Activated CD4-positive, alpha-beta T cell treated with anti-CD3 and anti-CD28 coated beads, Interleukin-2, Interleukin-6, amounts not matched to agents 100 ng/mL and 50 ng/mL, durations not matched to agents 16 hours and 8 hours (primary cell): ENCODE measurements at regions not wholly inside any gene's neighbourhood (a gene's known extent, or its start where the extent isn't known, plus 50 kb on each side); places are given as distances from the start of the nearest gene placed in this dataset.
"Not testable (repeated sequence)": the region's sequence is repeated elsewhere in the genome, so short reads cannot be mapped to it uniquely, and the experiment has no call there.

ENCODE experiments used
- DNase-seq: peaks from one replicate; pipeline ENCODE4 v3.0.0-alpha.2; 2020

GRCh38 chr11:115665175-115665821 is 161.1 kb upstream of the CADM1 start:
- DNase-seq: no peak

GRCh38 chr11:115664313-115664712 is 160.1 kb upstream of the CADM1 start:
- no peak for DNase-seq

GRCh38 chr11:115663790-115664189 is 159.6 kb upstream of the CADM1 start:
- DNase-seq: no peak

- DNase-seq: no peak
Observed at GRCh38 chr11:115660030-115660805, 156.0 kb upstream of the CADM1 start.

- no peak for DNase-seq
Observed at GRCh38 chr11:115659061-115659963, 155.1 kb upstream of the CADM1 start.

GRCh38 chr11:115657586-115657985 is 153.4 kb upstream of the CADM1 start:
- DNase-seq: no peak

- no peak for DNase-seq
Observed at GRCh38 chr11:115656669-115657068, 152.5 kb upstream of the CADM1 start.

- DNase-seq: no peak
Observed at GRCh38 chr11:115656041-115656440, 151.8 kb upstream of the CADM1 start.

GRCh38 chr11:115654792-115655191 is 150.6 kb upstream of the CADM1 start:
- DNase-seq: no peak

- DNase-seq: no peak
Observed at GRCh38 chr11:115653926-115654325, 149.7 kb upstream of the CADM1 start.

GRCh38 chr11:115653076-115653475 is 148.9 kb upstream of the CADM1 start:
- DNase-seq: no peak

- no peak for DNase-seq
Observed at GRCh38 chr11:115652496-115652895, 148.3 kb upstream of the CADM1 start.

GRCh38 chr11:115652094-115652493 is 147.9 kb upstream of the CADM1 start:
- DNase-seq: no peak

- no peak for DNase-seq
Observed at GRCh38 chr11:115649461-115649860, 145.2 kb upstream of the CADM1 start.

GRCh38 chr11:115645631-115646317 is 141.6 kb upstream of the CADM1 start:
- DNase-seq: no peak

- no peak for DNase-seq
Observed at GRCh38 chr11:115644856-115645255, 140.6 kb upstream of the CADM1 start.

GRCh38 chr11:115643549-115644270 is 139.5 kb upstream of the CADM1 start:
- DNase-seq: no peak

GRCh38 chr11:115642660-115643059 is 138.4 kb upstream of the CADM1 start:
- DNase-seq: no peak

GRCh38 chr11:115637599-115638241 is 133.5 kb upstream of the CADM1 start:
- DNase-seq: no peak

- DNase-seq: no peak
Observed at GRCh38 chr11:115636753-115637527, 132.7 kb upstream of the CADM1 start.

- not testable (repeated sequence) for DNase-seq
Observed at GRCh38 chr11:115633977-115634376, 129.8 kb upstream of the CADM1 start.
